ENCODE measurements at regions not wholly inside any gene's neighbourhood (a gene's known extent, or its start where the extent isn't known, plus 50 kb on each side); places are given as distances from the start of the nearest gene placed in this dataset.
"Not testable (repeated sequence)": the region's sequence is repeated elsewhere in the genome, so short reads cannot be mapped to it uniquely, and the experiment has no call there.

GRCh38 chr7:69208276-69208675, 390.0 kb upstream of the AUTS2 start:
- Mint-ChIP-seq H3K36me3 (no peaks in the 10 kb centered on the region), H3K9me3 (no peaks in the 10 kb centered on the region), H3K4me3 (no peak overlapping the region), H3K27ac (no peak overlapping the region), H3K4me1 (ENCODE audit: unreplicated experiment) (no peaks in the 10 kb centered on the region), H3K27me3 (peaks cover 7% of the 10 kb centered on the region)
- DNase-seq (ENCODE audit: extremely low spot score, unreplicated experiment), result no peak
- TF ChIP-seq CTCF (conservative IDR thresholded peaks at IDR 0.05), result no peak

- Mint-ChIP-seq H3K9me3 (no peaks in the 10 kb centered on the region), H3K36me3 (no peaks in the 10 kb centered on the region), H3K27me3 (peaks cover 7% of the 10 kb centered on the region), H3K4me1 (ENCODE audit: unreplicated experiment) (no peaks in the 10 kb centered on the region), H3K4me3 (no peak overlapping the region), H3K27ac (no peak overlapping the region)
- DNase-seq (ENCODE audit: extremely low spot score, unreplicated experiment), result no peak
- TF ChIP-seq CTCF (conservative IDR thresholded peaks at IDR 0.05), result no peak
Measured at GRCh38 chr7:69208848-69209247, 389.4 kb upstream of the AUTS2 start.

- no peaks in the 10 kb centered on the region for H3K36me3 Mint-ChIP-seq
- no peak for TF ChIP-seq CTCF (conservative IDR thresholded peaks at IDR 0.05)
- H3K9me3 Mint-ChIP-seq, result no peaks in the 10 kb centered on the region
- no peaks in the 10 kb centered on the region for H3K4me1 Mint-ChIP-seq (ENCODE audit: unreplicated experiment)
- no peak overlapping the region for H3K27ac Mint-ChIP-seq
- DNase-seq (ENCODE audit: extremely low spot score, unreplicated experiment), result no peak
- H3K4me3 Mint-ChIP-seq, result no peak overlapping the region
- H3K27me3 Mint-ChIP-seq, result peaks cover 7% of the 10 kb centered on the region
Measured at GRCh38 chr7:69211336-69211735, 386.9 kb upstream of the AUTS2 start.

GRCh38 chr7:69211739-69212138, 386.5 kb upstream of the AUTS2 start:
- Mint-ChIP-seq H3K4me3 (no peak overlapping the region), H3K36me3 (no peaks in the 10 kb centered on the region), H3K27me3 (peaks cover 7% of the 10 kb centered on the region), H3K9me3 (no peaks in the 10 kb centered on the region), H3K4me1 (ENCODE audit: unreplicated experiment) (no peaks in the 10 kb centered on the region), H3K27ac (no peak overlapping the region)
- no peak for TF ChIP-seq CTCF (conservative IDR thresholded peaks at IDR 0.05)
- no peak for DNase-seq (ENCODE audit: extremely low spot score, unreplicated experiment)

- no peaks in the 10 kb centered on the region for H3K9me3 Mint-ChIP-seq
- no peak for DNase-seq (ENCODE audit: extremely low spot score, unreplicated experiment)
Measured at GRCh38 chr7:69213878-69214277, 384.4 kb upstream of the AUTS2 start.

GRCh38 chr7:69215516-69215915, 382.8 kb upstream of the AUTS2 start:
- DNase-seq (ENCODE audit: extremely low spot score, unreplicated experiment); H3K9me3 Mint-ChIP-seq; H3K4me3 Mint-ChIP-seq; H3K4me1 Mint-ChIP-seq (ENCODE audit: unreplicated experiment); H3K27ac Mint-ChIP-seq; H3K36me3 Mint-ChIP-seq: not testable (repeated sequence)
- peaks cover 20% of the 10 kb centered on the region for H3K27me3 Mint-ChIP-seq

More at GRCh38 chr7:69213878-69214277, 384.4 kb upstream of the AUTS2 start:
- Mint-ChIP-seq H3K4me3 (no peak overlapping the region), H3K4me1 (ENCODE audit: unreplicated experiment) (peaks cover 8% of the 10 kb centered on the region), H3K27me3 (peaks cover 15% of the 10 kb centered on the region), H3K27ac (no peak overlapping the region), H3K36me3 (no peaks in the 10 kb centered on the region)
- no peak for TF ChIP-seq CTCF (conservative IDR thresholded peaks at IDR 0.05)

All from type B pancreatic cell (in vitro differentiated cells).